ENCODE measurements at regions not wholly inside any gene's neighbourhood (a gene's known extent, or its start where the extent isn't known, plus 50 kb on each side); places are given as distances from the start of the nearest gene placed in this dataset.

DNA sequence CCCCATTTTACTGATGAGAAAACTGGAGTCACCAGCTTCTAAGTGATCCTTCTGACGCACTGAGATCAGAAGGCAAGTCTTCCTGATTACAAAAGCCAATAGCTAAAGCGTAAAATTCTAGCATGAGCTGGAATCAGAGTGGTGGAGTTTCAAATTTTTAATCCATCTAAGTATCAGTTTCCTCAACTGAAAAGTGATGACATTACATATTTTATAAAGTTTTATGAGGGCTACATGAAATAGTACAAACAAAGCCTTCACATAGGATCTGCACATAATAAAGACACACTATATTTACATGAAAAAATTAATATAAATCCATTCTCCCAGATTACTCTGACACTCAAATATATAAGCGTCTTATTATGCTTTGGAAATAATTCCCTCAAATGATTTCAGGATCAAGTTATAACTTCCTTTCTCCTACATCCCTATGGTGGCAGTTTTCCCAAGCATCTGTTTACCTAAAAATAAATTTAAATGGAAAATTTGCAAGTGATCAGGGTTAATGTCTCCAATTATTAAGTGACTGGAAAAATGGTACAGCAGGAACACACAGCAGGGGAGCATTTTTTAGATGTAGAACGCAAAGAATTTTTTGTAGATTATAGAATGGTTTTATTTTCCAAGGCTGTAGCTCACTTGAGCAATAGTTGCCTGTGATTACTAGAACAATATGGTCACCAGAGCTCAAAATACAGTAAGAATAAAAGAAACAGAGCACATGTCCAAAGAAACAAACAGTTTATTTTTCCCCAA lies 490.4 kb upstream of the C1orf87 start:
- no peak for TF ChIP-seq CTCF (conservative IDR thresholded peaks at IDR 0.05; ENCODE audit: low read depth, low read length)
- no peaks in the 10 kb centered on the region for H3K27me3 ChIP-seq (ENCODE audit: insufficient read depth, low read depth)

GRCh38 chr1:60562740-60563139 lies 489.2 kb upstream of the C1orf87 start:
- Histone ChIP-seq H3K36me3 (ENCODE audit: insufficient read depth) (no peaks in the 10 kb centered on the region), H4K20me1 (ENCODE audit: insufficient read depth) (no peaks in the 10 kb centered on the region), H3K9ac (no peak overlapping the region), H3K27me3 (ENCODE audit: insufficient read depth, low read depth) (no peaks in the 10 kb centered on the region), H3K27ac (no peak overlapping the region), H2AFZ (ENCODE audit: low read depth) (no peak overlapping the region), H3K4me3 (IDR thresholded peaks at IDR 0.05; ENCODE audit: insufficient read depth, low read depth, low read length) (no peak overlapping the region), H3K79me2 (ENCODE audit: insufficient read depth, low read depth) (no peaks in the 10 kb centered on the region), H3K4me1 (ENCODE audit: low read depth, poor library complexity, severe bottlenecking) (no peaks in the 10 kb centered on the region), H3K4me2 (no peak overlapping the region)
- no peak for TF ChIP-seq CTCF (conservative IDR thresholded peaks at IDR 0.05; ENCODE audit: low read depth, low read length)

More for the DNA sequence above, 490.4 kb upstream of the C1orf87 start:
- Histone ChIP-seq H4K20me1 (ENCODE audit: insufficient read depth) (no peaks in the 10 kb centered on the region), H3K9ac (no peak overlapping the region), H3K4me3 (IDR thresholded peaks at IDR 0.05; ENCODE audit: insufficient read depth, low read depth, low read length) (no peak overlapping the region), H3K4me1 (ENCODE audit: low read depth, poor library complexity, severe bottlenecking) (no peaks in the 10 kb centered on the region), H3K4me2 (no peak overlapping the region), H3K79me2 (ENCODE audit: insufficient read depth, low read depth) (no peaks in the 10 kb centered on the region), H2AFZ (ENCODE audit: low read depth) (no peak overlapping the region), H3K27ac (no peak overlapping the region), H3K36me3 (ENCODE audit: insufficient read depth) (no peaks in the 10 kb centered on the region)

GRCh38 chr1:60560701-60561100 lies 487.1 kb upstream of the C1orf87 start:
- Histone ChIP-seq H3K27ac (no peak overlapping the region), H2AFZ (ENCODE audit: low read depth) (no peak overlapping the region), H3K9ac (no peak overlapping the region), H3K4me2 (no peak overlapping the region), H3K79me2 (ENCODE audit: insufficient read depth, low read depth) (no peaks in the 10 kb centered on the region), H4K20me1 (ENCODE audit: insufficient read depth) (no peaks in the 10 kb centered on the region), H3K36me3 (ENCODE audit: insufficient read depth) (no peaks in the 10 kb centered on the region), H3K4me3 (IDR thresholded peaks at IDR 0.05; ENCODE audit: insufficient read depth, low read depth, low read length) (no peak overlapping the region), H3K4me1 (ENCODE audit: low read depth, poor library complexity, severe bottlenecking) (no peaks in the 10 kb centered on the region), H3K27me3 (ENCODE audit: insufficient read depth, low read depth) (no peaks in the 10 kb centered on the region)
- TF ChIP-seq CTCF (conservative IDR thresholded peaks at IDR 0.05; ENCODE audit: low read depth, low read length), result no peak

DNA sequence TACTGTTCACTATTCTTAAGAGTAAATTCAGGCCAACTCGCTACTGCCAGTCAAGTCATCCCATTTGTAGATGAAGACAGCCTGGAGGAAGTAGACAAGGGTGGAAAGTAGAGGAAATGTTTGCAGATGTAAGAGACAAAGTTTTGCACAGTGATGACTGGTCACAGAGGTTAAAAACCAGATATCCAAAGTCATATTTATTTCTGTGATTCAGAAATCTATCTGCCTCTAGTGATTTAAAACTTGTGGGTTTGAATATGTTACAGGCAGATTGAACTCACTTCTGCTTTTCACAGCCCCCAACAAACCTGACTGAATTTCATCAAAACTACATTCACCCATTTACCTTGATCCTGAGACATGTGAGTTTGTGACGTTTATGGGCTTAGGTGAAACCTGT lies 484.7 kb upstream of the C1orf87 start:
- TF ChIP-seq CTCF (conservative IDR thresholded peaks at IDR 0.05; ENCODE audit: low read depth, low read length), result no peak
- H3K9ac ChIP-seq, result no peak overlapping the region
- H3K4me2 ChIP-seq, result no peak overlapping the region

More for the DNA sequence above, 484.7 kb upstream of the C1orf87 start:
- Histone ChIP-seq H3K4me3 (IDR thresholded peaks at IDR 0.05; ENCODE audit: insufficient read depth, low read depth, low read length) (no peak overlapping the region), H4K20me1 (ENCODE audit: insufficient read depth) (no peaks in the 10 kb centered on the region), H2AFZ (ENCODE audit: low read depth) (no peak overlapping the region), H3K36me3 (ENCODE audit: insufficient read depth) (no peaks in the 10 kb centered on the region), H3K27ac (no peak overlapping the region), H3K4me1 (ENCODE audit: low read depth, poor library complexity, severe bottlenecking) (no peaks in the 10 kb centered on the region), H3K27me3 (ENCODE audit: insufficient read depth, low read depth) (no peaks in the 10 kb centered on the region), H3K79me2 (ENCODE audit: insufficient read depth, low read depth) (no peaks in the 10 kb centered on the region)
